ENCODE measurements at regions not wholly inside any gene's neighbourhood (a gene's known extent, or its start where the extent isn't known, plus 50 kb on each side); places are given as distances from the start of the nearest gene placed in this dataset.
A peak's percentile ranks its signal among the peaks of the same experiment; 100 is the strongest.

- Histone ChIP-seq H3K9me3 (no peaks in the 10 kb centered on the region), H3K27me3 (no peaks in the 10 kb centered on the region), H3K4me1 (peaks cover 0 to 43% (median 18%) of the 10 kb centered on the region in 3 donors), H3K36me3 (no peaks in the 10 kb centered on the region), H3K27ac (peak overlapping the region in 3 of 4 donors; percentile 32 to 62 (median 55)), H3K4me3 (no peak overlapping the region)
- DNase-seq, result no peak
- 46 to 49% methylated on average over 14 of the region's 14 CpGs for WGBS, 2 donors
- intact Hi-C loops (cut with DNase I), result no loop called here
- TF ChIP-seq, protein P1, sequence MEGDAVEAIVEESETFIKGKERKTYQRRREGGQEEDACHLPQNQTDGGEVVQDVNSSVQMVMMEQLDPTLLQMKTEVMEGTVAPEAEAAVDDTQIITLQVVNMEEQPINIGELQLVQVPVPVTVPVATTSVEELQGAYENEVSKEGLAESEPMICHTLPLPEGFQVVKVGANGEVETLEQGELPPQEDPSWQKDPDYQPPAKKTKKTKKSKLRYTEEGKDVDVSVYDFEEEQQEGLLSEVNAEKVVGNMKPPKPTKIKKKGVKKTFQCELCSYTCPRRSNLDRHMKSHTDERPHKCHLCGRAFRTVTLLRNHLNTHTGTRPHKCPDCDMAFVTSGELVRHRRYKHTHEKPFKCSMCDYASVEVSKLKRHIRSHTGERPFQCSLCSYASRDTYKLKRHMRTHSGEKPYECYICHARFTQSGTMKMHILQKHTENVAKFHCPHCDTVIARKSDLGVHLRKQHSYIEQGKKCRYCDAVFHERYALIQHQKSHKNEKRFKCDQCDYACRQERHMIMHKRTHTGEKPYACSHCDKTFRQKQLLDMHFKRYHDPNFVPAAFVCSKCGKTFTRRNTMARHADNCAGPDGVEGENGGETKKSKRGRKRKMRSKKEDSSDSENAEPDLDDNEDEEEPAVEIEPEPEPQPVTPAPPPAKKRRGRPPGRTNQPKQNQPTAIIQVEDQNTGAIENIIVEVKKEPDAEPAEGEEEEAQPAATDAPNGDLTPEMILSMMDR (IDR thresholded peaks at IDR 0.05), result no peak
- TF ChIP-seq POLR2A (IDR thresholded peaks at IDR 0.05), result no peak
Observed at GRCh38 chr10:43965033-43965917, 316.6 kb upstream of the ZNF32 start.

GRCh38 chr10:43964486-43964885, 315.8 kb upstream of the ZNF32 start:
- DNase-seq, result no peak
- Histone ChIP-seq H3K27ac (peak overlapping the region in 3 of 4 donors; percentile 12 to 55 (median 41)), H3K9me3 (no peaks in the 10 kb centered on the region), H3K36me3 (no peaks in the 10 kb centered on the region), H3K4me1 (peaks cover 0 to 43% (median 18%) of the 10 kb centered on the region in 3 donors), H3K27me3 (no peaks in the 10 kb centered on the region), H3K4me3 (no peak overlapping the region)
- WGBS, 2 donors, result 75 to 85% methylated on average over 5 of the region's 5 CpGs
- no peak for TF ChIP-seq POLR2A (IDR thresholded peaks at IDR 0.05)
- TF ChIP-seq, protein P1 (IDR thresholded peaks at IDR 0.05), result no peak
- intact Hi-C loops (cut with DNase I), result no loop called here

DNA sequence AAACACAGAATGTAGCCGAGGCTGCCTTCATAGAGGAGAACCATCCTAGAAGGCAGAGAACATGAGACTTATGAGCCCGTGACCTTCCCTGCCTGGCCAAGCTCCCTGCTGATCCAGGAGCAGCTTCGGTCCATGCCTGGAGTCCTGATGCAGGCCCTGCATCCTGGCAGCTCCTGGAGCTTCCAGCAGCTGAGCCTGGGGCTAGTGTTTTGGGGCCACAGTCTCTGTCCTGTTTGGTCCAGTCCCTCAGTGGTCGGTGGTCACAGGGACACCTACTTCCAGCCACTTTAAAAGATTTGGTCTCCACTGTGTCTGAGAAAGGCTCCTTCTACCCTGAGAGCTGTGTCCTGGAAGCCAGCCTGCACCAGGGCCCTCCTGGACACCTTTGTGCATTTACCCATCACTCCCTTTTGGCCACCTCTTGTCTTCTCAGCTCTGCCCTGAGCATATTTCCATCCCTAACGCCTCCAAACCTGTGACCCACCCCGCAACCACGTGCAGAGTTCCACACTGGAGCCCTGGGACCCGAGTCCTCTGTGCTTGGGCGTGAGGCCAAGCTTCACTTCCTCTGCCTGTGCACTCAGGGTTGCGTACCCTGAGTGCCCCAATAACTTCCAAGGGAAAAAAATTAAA, 315.2 kb upstream of the ZNF32 start:
- H3K27me3 ChIP-seq, result no peaks in the 10 kb centered on the region
- H3K4me3 ChIP-seq, result no peak overlapping the region
- no peak for TF ChIP-seq POLR2A (IDR thresholded peaks at IDR 0.05)
- TF ChIP-seq, protein P1 (IDR thresholded peaks at IDR 0.05), result no peak
- H3K4me1 ChIP-seq, result peaks cover 0 to 43% (median 18%) of the 10 kb centered on the region in 3 donors
- H3K36me3 ChIP-seq, result no peaks in the 10 kb centered on the region
- intact Hi-C loops (cut with DNase I), result no loop called here
- no peaks in the 10 kb centered on the region for H3K9me3 ChIP-seq
- peak overlapping the region in 3 of 4 donors; percentile 12 to 55 (median 41) for H3K27ac ChIP-seq
- 63 to 90% methylated on average over 3 to 5 of the region's 10 CpGs for whole genome bisulfite sequencing, 2 donors
- no peak for DNase-seq

- Histone ChIP-seq H3K9me3 (no peaks in the 10 kb centered on the region), H3K4me3 (no peak overlapping the region), H3K4me1 (peaks cover 0 to 43% (median 18%) of the 10 kb centered on the region in 3 donors), H3K27ac (peak overlapping the region in 2 of 4 donors; percentile 3 to 17), H3K27me3 (no peaks in the 10 kb centered on the region), H3K36me3 (no peaks in the 10 kb centered on the region)
- intact Hi-C loops (cut with DNase I), result no loop called here
- TF ChIP-seq, protein P1 (IDR thresholded peaks at IDR 0.05), result no peak
- TF ChIP-seq POLR2A (IDR thresholded peaks at IDR 0.05), result no peak
- DNase-seq, result no peak
- 75 to 87% methylated on average over 1 to 2 of the region's 2 CpGs for WGBS, 2 donors
Observed at GRCh38 chr10:43963379-43963778, 314.7 kb upstream of the ZNF32 start.
